ENCODE measurements at regions not wholly inside any gene's neighbourhood (a gene's known extent, or its start where the extent isn't known, plus 50 kb on each side); places are given as distances from the start of the nearest gene placed in this dataset.

GRCh38 chr2:7476371-7476770 is 559.2 kb downstream of the RNF144A start:
- DNase-seq: no peak

- DNase-seq: no peak
These were observed 562.4 kb downstream of the RNF144A start for GRCh38 chr2:7479603-7480002.

DNA sequence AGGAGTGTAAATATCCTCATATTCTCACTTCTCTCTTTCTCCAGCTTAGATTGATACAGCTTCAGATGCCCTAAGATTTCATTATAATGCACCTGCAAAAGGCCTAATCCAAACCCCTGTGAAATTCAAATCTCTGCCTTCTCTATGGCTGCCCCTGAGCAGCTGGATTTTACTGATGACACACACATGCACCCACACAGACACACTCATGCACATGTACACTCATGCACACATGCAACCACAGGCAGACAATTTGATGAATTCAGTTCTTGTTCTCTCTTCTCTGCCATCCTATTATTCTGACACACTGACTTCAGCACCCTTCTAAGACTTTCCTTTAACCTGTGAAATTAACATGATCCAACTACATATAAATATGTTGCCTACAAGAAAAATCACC is 563.2 kb downstream of the RNF144A start:
- DNase-seq: no peak

DNA sequence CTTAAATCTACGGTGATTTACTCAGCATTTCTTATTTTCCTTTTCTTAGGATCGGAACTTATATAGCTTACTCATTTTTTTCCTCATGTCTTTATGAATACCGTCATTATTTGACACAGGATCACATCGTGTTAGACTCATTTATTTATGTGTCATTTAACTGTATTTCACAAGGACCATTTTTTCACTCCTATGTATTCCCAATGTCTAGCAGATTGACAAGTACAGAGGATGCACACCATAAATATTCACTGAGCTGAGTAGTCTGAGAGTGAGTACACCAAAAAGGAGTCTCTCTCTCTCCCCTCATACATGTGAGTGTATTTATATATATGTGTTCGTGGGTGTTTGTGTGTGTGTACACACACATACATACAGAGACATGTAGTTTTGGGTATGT is 573.5 kb downstream of the RNF144A start:
- DNase-seq: no peak

DNA sequence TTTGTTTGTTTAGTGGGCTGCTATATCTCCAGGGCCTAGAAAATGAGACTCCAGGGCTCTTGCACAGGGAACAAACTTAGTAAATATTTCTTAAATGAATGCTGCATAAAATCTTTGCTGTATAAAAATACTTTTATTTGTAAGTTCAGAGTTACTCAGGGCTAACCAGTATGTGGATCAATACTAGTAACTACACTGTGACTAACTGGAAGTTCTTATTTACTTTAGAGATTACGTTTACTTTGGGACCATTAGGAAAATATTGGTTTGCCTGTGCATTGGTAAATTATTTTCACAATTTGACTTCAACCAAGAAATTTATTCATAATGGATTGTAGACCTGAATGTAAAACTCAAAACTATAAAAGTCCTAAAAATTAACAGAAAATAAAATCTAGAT is 575.5 kb downstream of the RNF144A start:
- no peak for DNase-seq

- DNase-seq: no peak
These were observed 580.0 kb downstream of the RNF144A start for GRCh38 chr2:7497178-7497577.

GRCh38 chr2:7499018-7499417 is 581.8 kb downstream of the RNF144A start:
- DNase-seq: no peak

- DNase-seq: no peak
These were observed 585.1 kb downstream of the RNF144A start for GRCh38 chr2:7502336-7502735.

DNA sequence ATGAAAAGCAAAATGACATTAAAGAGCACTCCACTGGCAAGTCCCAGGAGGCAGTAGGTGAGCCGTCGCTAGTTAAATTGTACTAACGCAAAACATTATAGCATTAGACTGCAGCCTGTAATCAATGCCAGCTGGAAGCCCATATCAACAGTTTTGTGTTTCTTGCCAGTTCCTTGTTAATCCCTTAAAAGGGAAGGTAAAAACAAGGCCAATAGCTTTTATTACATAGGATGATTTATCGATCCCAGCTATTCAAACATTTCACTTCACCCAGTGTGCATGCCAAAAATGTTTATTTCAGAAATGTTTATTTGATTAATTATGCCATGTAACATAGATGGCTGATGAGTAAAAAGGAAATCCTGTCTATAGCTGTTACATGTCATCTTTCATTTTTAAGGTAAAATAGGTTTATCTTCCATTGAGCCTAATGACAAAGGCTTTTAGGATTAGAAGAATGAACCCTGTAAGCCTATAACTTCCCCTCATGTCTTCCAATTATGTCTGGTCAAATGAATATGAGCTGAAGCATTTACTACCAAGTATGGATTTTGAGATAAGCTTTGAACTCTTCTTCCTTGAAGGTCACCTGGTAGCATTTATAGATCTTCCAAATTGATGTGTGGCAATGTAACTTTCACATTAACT is 591.2 kb downstream of the RNF144A start:
- DNase-seq: peak; percentile 34

- no peak for DNase-seq
These were observed 593.1 kb downstream of the RNF144A start for GRCh38 chr2:7510353-7510752.

- no peak for DNase-seq
These were observed 596.6 kb downstream of the RNF144A start for GRCh38 chr2:7513834-7514233.

- no peak for DNase-seq
These were observed 598.1 kb downstream of the RNF144A start for GRCh38 chr2:7515327-7515726.

GRCh38 chr2:7516484-7517063 is 599.4 kb downstream of the RNF144A start:
- DNase-seq: no peak

GRCh38 chr2:7517088-7517487 is 599.9 kb downstream of the RNF144A start:
- no peak for DNase-seq

DNA sequence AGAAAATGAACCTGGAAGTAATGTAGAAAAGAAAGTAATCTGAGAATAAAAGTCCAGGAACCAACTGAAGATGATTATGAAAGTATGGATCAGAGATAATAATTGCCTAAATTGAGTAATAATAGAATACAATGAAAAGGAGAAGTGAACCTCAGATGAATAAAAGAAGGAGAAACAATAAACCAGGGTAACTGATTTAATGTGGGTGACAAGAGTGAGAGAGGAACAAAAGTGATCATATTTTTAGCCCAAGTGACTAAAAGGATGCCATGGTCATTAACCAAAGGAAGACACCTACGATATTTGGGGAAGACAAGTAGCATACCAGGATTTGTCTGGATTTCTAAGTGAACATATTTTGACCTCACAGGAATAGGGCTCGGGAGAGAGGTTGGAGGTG is 600.6 kb downstream of the RNF144A start:
- DNase-seq: no peak

- DNase-seq: no peak
These were observed 606.4 kb downstream of the RNF144A start for GRCh38 chr2:7523481-7524120.

GRCh38 chr2:7524195-7524594 is 607.0 kb downstream of the RNF144A start:
- DNase-seq: no peak

GRCh38 chr2:7525746-7526145 is 608.5 kb downstream of the RNF144A start:
- DNase-seq: no peak

- DNase-seq: no peak
These were observed 610.0 kb downstream of the RNF144A start for GRCh38 chr2:7527165-7527722.

DNA sequence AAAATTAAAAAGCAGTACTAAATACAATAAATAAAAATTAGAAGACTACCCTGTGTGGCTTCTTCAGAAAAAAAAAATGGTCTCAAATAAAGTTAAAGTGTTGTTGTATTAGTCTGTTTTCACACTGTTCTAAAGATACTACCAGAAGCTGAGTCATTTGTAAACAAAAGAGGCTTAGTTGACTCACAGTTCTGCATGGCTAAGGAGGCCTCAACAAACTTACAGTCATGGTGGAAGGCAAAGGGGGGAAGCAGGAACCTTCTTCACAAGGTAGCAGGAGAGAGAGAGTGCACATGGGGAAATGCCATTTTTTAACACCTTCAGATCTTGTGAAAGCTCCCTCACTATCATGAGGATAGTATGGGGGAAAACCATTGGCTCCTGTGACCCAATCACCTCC is 612.8 kb downstream of the RNF144A start:
- DNase-seq: no peak

GRCh38 chr2:7539077-7539476 is 621.9 kb downstream of the RNF144A start:
- DNase-seq: no peak

GRCh38 chr2:7539760-7540159 is 622.5 kb downstream of the RNF144A start:
- no peak for DNase-seq

DNA sequence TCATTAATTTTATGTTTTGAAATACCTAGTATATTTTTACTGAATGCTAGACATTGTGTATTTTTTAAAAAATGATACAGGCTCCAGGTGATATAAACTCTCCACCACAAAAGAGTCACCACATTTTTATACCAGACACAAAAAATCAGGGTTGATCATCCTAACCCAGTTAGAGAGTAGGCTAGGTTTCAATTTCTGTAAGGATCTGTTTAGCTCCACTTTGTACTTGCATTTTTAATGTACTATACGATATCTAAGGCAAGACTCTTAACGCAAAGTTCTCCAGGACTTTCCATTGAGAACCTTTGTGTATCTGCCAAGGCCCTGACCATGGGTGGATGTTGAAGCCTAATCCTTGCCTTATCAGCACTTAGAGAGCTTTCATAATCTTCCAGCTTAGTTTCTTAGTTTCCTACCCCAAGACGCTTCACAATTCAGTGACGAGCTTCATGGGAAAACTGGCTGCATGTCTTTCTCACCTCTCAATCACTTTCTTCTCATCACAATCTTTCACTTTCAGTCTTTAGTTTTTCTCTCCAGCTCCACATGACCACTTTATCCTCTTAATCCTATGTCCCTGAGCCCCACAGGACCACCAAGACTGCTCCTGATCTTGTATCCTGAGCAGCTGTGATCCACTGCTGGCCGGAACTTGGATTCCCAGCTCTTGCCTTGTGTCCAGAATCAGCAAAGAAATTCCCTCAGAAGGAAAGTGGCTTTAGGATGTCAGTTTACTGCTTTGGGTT is 635.8 kb downstream of the RNF144A start:
- DNase-seq: no peak

DNA sequence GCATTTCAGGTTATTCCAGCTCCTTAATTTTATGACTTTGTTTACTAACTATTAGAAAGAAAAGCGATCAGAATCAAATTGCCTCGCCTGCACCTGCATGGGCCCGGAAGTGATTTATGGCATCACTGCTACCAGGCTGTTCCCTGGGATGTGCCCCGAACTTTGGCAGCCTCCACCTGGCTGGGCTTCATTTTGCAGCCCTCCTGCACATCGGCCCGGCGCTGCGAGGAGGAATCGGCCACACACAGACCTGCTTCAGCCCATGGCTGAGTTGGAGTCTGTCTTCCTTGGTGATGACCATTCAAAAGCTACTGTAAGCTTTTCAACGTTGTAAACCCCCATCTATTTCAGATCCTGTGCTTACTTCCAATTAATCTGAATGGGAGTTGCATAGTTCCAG is 638.0 kb downstream of the RNF144A start:
- DNase-seq: peak; percentile 91
